T-helper 1 cell (primary cell): ENCODE measurements at regions not wholly inside any gene's neighbourhood (a gene's known extent, or its start where the extent isn't known, plus 50 kb on each side); places are given as distances from the start of the nearest gene placed in this dataset.
"Not testable (repeated sequence)": the region's sequence is repeated elsewhere in the genome, so short reads cannot be mapped to it uniquely, and the experiment has no call there.

Source experiments
- DNase-seq, 5 donors: peaks; one replicate each; pipeline ENCODE4 v3.0.0-alpha.2; 2012 to 2020

DNA sequence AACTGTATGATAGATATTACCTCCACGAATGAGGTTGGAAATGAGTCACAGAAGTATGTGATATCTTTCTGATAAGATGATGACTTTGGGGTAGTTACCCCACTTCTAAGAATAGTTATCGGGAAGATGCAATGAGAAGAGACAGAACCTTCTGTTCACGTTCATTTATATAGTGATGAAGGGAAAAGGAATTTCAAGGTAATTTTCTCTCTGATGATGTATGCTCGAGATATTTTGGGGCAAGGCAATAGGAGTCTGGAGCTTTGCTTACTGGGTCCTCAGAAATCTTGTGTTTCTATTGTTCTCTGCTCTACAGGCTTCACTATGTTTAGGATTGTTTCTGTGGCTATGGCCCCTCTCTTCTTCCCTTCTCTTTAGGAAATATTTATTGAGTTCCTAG is 1389.6 kb downstream of the CDH8 start:
- DNase-seq: no peak

DNA sequence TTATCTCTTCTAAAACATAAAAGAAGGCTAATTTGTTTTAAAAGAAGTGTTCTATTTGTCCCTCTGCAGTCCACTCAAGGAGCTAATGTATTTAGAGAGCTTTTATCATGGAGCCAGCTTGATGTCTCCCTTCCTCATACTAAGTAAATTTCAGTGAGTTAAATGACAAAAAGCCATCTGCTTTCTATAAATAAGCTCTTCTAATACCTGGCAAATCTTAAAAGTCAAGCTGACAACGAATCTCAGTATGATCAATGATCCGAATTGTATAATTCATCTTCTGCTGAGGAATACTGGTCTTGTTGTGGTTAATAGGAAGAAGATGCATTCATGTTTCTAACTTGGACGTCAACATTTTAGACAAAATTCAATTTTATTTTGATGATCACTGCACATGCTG is 1390.7 kb downstream of the CDH8 start:
- no peak for DNase-seq

DNA sequence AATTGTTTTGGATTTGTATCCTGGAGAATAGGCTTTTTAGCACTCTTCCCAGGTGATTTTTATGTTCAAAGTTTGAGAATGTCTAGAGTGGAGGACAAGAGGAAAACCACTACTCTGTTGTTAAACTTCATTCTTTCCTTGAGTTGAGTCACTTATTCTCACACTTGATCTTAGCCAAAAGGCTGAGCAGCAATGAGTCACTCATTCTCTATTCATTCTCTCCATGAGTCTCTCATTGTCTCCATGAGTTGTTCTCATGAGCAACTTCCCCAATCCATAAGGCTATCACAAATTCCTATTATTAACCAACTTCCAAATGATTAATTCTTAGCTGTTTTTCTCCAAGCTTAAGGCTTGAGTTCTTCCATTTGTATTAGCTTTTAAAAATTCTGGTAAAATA is 1393.3 kb downstream of the CDH8 start:
- DNase-seq: no peak

DNA sequence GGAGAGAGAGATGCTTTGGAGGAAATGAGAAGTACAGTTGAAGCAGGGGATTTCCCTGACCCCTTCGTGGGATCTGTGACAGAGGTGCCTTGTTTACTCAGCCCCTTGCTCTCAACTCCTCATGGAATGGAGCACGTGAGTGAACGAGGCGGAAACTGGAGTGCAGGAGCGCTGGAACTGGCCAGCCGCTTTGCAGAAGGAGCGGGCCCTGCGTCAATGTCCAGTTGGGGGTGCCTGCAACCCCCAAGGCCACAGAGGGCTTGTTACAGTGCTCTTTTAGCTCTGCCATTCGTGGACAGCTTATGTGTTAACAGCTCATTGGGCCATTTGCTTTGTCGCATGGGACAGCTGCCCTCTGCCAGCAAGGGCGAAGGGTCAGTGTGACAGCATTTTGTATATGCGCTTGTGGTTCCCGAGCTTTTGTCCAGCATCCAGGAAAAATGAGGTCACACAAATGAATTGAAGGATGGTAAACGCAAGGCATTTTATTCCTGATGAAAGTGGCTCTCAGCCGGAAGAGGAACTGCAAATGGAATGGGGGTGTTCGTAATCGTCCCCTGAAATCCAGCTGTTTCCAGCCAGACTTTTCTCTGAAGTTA is 1395.1 kb downstream of the CDH8 start:
- DNase-seq: no peak

DNA sequence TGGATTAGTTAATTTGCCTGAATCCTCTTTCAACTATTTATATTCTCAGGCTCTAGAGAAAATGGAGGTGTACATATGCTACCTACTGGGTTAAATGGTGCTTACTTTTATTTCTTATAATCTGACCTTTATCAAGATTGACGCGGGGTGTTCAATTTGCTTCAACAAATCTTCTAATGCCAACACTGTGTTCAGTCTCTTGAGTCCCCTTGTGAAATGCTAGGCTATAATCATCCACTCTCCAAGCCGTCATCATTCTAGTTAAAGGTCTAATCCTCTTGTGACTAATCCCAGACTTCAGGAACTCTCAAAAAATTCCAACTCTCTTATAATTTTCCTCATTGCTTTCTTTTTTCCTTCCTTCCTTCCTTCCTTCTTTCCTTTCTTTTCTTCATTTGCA is 1396.2 kb downstream of the CDH8 start:
- no peak for DNase-seq

DNA sequence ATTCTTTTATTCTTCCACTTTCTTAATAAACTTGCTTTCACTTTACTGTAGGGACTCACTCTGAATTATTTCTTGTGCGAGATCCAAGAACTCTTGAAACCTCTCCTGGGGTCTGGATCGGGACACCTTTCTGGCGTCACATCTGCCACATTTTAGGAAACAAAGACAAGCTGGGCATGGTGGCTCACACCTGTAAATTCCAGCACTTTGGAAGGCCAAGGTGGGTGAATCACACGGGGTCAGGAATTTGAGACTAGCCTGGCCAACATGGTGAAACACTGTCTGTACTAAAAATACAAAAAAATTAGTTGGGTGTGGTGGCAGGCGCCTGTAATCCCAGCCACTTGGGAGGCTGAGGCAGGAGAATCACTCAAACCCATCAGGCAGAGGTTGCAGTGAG is 1399.6 kb downstream of the CDH8 start:
- DNase-seq: not testable (repeated sequence)

DNA sequence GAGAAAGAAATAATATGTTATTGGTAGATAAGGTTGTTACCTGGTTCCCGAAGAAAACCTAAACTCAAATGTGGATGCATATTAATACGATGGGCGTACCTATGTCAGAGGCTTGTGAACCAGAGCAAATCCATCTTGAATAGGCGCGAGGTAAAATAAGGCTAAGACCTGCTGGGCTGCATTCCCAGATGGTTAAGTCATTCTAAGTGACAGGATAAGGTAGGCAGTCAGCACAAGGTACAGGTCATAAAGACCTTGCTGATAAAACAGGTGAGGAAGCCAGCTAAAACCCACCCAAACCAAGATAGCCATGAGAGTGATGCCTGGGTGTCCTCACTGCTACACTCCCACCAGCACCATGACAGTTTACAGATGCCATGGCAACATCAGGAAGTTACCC is 1400.1 kb downstream of the CDH8 start:
- no peak for DNase-seq

DNA sequence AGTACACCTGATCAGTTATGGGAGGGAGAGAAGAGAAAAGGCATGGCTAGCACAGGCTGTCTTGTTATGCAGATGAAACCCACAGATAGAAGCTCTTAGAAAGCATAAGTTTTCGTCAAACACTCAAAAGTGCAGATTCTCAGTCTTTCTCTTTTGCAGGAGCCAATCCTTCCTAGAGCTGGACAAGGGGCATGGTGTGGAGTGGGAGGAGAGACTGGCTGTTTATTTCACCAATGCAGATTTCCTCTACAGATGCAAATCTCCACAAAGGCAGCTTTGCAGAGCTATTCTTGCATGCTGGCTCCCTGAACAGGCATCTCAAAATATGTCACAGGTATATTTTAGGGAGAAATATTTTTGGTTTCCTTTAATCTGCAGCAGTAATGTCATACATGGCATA is 1400.7 kb downstream of the CDH8 start:
- no peak for DNase-seq

DNA sequence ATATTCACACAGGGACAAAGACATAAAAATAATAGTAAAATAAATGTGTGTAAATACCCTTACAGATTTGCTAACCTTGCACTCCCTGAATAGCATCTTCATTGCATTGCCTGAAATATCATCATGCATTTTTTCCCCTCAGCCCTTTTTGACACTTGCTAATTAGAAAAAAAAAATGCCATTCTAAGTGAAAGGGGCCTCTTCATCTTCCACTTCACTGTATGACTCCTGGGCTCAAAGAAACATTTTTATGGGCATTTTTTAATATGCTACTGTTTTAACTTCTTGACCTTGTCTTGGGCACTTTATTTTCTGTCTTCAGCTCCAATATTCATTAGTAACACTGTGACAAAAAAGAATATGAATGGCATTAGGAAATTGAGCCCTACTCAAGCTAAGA is 1424.4 kb downstream of the CDH8 start:
- no peak for DNase-seq

DNA sequence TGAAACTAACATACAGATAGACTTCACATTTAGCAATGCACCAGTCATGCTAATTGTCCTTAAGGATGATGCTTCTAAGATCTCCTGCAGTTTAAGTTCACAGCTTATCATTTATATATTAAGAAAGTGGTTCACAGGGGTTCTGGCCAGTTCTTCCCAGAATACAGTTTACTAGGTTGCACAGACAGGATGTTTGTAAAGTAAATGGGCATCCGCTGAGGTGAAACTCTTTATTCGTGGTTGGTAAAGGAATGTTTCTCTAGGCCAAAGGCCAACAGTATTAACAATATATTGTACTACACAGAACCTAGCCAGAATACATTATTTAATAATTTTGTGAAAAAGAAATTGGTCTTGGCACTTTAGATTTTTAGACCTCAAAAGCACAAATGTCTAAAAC is 1427.3 kb downstream of the CDH8 start:
- no peak for DNase-seq

DNA sequence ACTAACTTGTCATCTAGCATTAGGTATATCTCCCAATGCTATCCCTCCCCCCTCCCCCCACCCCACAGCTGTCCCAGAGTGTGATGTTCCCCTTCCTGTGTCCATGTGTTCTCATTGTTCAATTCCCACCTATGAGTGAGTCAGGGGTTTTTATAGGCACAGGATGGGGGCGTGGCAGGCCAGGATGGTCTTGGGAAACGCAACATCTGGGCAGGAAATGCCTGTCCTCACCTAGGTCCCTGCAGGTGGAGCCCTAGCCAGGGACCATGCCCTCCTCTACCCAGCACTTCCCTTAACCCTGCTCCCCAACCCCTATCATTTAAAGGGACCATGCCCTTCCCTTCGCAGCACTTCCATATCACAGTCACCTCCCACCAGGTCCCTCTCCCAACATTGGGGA is 1430.6 kb downstream of the CDH8 start:
- not testable (repeated sequence) for DNase-seq

DNA sequence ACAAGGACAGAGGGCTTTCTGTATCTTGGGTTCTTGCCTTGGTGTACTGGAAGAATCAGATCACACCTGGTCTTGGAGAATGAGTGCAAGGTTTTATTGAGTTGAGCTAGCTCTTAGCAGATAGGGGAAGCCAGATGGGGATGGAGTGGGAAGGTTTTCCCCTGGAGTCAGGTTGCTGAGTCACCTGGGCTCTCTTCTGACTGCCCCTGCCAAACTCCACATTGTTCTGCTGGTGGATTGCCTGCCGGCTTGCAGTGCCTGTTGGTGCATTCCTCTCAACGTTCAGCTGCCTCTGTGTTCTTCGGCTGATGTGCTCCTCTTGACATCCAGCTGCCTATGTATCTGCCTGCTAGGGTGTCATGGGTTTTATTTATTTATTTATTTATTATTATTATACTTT is 1431.1 kb downstream of the CDH8 start:
- no peak for DNase-seq

DNA sequence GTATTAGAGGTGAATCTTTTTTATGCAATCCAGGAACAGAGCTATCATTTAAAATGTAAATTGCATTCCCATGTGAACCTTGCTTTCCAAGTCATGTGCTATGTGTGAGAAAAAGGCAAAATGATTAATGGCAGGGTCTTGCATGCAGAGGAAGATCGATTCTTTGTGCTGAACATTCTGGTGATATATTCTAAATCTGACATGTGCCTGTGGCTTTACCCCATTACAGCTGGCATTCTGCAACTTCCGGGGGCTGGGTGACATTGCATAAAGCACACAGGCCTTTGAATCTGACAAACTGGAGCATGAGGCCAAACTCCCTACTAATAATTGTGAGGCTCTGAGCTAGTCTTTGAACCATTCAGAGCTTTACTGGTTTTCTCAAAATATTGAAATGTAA is 1449.7 kb downstream of the CDH8 start:
- DNase-seq: no peak

DNA sequence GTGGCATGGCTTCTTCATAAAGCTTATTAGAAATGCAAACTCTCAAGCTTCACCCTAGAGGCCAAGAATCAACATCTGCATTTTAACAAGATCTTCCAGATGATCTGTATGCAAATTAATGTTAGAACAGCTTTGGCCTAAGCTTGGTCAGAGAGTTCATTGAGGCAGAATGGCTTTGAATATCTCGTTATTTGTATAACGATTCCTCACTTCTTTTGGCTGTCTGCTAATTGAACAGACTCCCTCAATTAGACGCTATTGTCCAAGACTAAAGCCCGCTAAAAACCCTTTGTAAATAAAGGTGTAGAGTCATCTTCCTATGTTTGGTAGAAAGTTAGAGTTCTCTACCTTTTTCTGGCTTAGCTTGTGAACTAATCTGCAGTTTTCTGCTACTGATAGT is 1453.7 kb downstream of the CDH8 start:
- DNase-seq: no peak

DNA sequence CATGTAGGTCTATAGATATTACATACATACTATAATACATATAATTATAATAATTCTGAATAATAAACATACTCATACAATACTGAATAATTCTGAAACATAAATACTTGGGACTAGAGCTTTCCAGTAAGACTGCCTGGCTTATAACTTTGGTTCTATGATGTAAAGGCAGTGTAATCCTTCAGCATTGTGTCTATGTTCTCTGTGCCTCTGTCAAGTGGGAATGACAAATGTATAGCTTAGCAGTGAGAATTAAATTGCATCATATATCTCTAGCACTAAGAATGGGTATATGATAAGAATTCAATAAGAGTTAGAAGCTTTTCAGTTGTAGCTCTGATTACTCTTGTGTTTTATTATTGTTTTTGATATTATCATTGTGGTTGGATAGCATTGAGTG is 1469.3 kb downstream of the CDH8 start:
- no peak for DNase-seq

DNA sequence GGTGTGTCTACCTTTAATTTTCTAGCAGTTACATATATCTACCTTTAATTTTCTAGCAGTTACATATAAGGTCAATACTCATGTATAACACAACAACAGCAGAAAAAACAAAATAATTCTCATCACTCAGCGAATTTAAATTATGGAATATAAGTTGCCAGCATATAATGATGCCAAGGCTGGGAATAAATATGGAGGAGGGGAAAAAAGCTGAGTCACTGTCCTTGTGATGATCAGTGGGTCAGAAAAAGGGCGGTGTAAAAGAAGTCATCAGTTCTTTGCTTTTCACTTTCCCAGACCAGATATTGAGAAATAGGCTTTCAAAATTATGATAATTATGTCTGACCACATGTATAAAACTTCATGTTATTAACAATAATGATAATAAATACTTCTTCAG is 1471.7 kb downstream of the CDH8 start:
- no peak for DNase-seq

DNA sequence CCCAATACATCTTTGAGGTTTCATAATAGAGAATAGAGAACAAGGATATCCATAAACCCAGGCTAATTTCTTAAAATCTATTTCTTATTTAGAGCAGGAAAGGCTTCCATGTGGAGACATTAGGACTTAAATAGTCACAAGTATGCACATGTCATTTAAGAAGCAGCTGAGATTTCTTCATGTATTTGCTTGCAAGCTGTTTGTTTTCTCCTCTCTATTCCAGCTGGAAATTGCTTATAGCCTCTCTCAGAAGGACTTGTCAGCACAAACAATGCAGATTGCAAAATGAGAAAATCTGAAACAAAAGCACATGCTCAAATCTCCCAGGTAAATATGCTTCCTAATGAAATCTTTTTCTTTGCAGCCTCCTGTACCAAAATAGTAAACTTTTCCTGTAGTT is 1473.1 kb downstream of the CDH8 start:
- no peak for DNase-seq

DNA sequence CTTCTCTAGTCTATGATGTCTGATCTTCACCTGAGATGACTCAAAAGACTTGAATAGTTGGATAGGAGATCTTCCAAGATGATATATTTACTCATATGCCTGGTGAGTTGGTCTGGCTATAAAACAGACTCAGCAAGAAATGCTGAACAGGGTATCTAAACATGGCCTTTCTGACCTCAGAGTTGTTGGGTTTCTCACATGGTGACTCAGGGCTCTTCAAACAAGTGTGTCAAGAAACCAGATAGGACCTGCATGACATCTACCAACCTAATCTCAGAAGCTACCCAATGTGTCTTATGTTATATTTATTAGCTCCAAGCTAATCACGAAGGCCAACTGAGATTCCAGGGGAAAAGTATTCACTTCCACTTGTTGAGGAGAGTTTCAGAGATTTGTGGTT is 1477.3 kb downstream of the CDH8 start:
- no peak for DNase-seq

DNA sequence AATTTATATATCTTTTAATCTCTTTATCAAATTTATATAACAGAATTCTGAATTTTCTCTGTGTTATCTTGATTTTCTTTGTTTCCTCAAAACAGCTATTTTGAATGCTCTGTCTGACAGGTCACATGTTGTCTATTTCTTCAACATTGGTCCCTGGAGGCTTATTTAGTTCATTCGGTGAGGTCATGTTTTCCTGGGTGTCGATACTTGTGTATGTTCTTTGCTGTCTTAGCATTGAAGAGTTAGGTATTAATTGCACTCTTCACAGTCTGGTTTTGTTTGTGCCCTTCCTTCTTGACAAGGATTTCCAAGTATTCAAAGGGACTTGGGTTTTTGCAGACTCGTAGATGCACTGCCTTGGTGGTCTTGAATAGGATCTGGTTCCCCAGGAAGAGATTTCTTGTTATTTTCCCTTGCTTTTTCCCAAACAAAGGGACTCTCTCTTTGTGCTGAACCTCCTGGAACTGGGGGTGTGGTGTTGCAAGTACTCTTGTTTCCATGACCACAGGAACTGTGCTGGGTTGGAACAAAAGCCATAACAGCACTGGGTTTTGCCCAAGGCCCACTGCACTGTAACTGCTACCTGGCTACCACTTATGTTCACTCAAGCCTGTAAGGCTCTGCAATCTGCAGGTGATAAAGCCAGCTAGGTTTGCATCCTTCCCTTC is 1483.0 kb downstream of the CDH8 start:
- no peak for DNase-seq

DNA sequence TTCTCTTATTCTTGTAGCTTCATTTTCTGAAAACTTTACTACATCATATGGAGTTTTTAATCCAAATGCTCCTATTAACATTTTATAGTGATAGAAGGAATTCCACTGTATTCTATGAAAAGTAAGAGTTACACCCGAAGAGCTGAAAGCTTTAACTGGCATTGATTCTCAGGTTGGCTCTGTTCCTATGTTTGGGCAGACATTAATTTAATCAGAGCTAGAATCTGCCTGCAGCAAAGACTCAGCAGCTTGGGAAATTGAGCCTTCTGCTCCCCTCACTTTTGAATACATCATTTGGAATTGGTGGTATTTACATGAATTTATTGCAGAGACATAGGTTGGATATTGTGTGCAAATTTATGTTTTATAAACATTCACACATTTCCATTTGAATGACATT is 1494.7 kb downstream of the CDH8 start:
- DNase-seq: no peak

DNA sequence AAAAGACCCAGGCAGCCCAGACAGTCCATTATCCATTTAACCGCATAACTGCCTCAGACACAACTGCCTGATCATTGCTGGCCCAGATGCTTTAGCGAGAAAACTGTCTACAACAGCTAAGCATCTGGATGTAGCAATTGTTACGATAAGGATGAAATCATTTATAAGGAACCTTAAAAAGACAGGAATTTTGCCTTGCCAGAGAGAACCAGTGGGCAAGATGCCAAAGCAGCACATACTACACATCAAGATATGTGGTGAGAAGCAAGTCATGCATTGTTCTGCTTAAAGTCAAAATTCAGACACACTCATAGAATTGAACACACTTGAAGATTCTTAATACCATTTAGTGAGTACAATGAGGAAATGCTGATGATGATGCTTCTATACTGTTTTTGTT is 1525.3 kb downstream of the CDH8 start:
- DNase-seq: no peak

DNA sequence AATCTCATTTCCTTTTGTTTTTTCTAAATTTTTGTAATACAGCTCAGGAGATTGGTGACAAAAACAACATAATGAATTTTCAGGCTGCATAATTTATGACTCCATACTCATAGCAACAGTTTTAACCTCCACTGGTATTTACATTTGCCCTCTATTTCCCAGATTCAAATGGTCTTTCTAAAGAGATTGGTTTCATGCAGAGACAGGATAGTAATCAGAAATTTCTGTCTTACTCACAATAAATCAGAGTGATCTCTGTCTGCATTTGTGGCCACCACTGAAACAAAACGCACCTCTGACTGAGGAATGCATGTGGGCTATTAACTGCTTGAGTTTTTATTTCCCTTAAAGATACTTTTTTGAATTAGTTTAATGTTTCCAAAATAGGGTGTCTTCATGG is 1526.0 kb downstream of the CDH8 start:
- no peak for DNase-seq

DNA sequence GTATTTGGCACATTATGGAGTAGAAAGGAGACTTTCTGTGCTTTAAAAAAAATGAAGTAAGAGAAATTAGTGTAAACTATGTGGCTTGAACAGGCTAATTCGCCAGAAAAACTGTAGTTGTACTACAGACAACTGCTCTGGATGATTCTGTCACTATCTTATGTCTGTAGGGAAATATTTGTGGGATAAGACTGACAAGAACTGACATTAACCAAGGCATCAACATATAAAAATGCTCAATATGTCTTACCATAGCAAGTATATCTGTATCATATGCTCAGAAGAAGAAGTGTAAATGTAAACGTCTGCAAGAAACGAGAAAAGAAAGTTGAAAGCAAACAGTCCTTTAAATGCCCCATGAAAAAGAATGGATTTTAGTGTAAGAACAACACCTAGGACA is 1545.0 kb downstream of the CDH8 start:
- DNase-seq: no peak

DNA sequence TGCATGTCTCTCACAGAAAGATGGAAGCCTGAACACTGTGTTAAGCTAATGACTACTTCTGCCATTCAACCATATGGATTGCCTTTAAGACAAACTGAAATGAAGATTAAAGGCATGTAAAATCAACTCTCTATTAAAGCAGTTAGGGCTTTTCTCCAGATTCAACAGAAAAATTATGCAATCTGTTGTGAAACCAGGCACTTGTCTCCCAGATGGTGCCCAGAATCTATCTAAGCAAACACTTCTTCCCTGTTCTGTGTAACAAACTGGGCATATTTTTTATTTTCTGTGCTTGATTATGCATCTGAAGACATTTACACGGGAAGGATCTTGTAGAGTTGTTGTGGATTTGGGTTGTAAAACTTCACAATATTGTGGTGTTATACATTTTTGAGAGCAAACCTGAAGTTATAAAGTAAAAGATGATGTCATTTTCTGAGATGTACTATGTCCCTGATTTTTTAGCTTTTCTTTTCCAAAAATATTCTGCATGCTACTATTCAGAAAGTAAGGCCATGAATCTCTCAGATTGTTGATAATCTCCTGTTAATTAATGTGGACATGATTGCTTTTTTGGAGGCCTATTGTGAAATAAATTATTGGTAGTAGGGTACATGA is 1550.3 kb downstream of the CDH8 start:
- DNase-seq: no peak

DNA sequence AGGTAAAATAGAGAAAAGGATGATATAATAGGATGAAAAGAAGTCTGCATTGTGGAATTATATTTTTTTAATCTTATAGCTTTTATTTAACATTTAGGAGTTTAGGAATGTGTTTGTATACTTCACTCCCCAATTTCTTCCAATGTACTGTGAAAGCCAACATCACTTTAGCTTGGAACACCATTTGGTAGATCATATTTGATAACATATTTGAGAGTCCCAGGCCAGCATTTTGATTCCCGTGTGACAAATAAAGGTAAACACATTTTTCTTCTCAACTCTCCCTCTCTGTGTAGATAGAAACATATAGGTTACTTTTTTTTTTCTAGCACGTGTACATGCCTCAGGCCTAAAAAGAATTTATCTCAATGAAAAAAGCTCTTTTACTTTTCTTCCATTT is 1551.3 kb downstream of the CDH8 start:
- DNase-seq: no peak
